HG03103 (cell line): ENCODE measurements at regions not wholly inside any gene's neighbourhood (a gene's known extent, or its start where the extent isn't known, plus 50 kb on each side); places are given as distances from the start of the nearest gene placed in this dataset.
"Not testable (repeated sequence)": the region's sequence is repeated elsewhere in the genome, so short reads cannot be mapped to it uniquely, and the experiment has no call there.

Experiments used
- ATAC-seq: cut with Tn5 transposase; IDR thresholded peaks from one replicate; pipeline ENCODE4 v1.9.1; 2021; ENCODE audit warnings: low read depth; ENCODE audit not compliant: unreplicated experiment

DNA sequence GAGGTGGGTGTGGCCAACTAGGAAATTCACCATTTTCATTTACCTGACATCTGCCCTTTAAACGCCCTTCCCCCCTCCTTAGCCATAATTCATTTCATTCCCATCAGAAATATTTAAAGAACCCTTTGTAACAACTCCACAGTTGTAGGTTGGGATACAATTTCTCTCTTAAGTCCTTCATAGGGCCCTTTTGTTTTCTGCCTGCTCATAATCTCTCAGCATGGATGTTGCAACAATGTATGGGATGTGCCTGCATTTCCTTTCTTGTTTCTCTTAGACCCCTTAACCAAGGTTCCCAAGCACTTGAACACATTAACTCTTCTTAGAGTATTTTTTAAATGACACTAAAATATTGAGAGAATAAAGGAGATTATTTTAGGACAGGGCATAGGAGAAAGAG lies 51.7 kb upstream of the MYO10 start:
- no peak for ATAC-seq

- ATAC-seq, result not testable (repeated sequence)
Measured at GRCh38 chr5:16990817-16991520, 54.9 kb upstream of the MYO10 start.

DNA sequence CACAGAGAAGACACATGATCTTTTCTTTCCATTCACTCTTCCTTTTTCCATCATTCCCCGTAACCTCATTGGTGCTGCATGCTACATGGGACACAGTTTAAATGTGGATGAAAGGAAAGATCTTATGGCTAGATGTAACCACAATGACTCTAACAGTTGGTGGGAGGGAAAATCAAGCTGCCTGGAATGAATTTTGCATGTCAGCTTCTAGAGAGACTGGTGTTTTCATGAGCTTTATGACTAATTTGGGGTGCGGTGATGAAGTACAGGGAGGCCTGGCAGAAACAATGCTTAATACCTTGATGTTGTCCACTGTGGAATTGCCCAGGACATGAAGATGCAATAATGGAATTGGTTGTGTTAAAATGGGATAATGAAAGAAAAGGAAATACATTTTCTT lies 55.9 kb upstream of the MYO10 start:
- no peak for ATAC-seq

DNA sequence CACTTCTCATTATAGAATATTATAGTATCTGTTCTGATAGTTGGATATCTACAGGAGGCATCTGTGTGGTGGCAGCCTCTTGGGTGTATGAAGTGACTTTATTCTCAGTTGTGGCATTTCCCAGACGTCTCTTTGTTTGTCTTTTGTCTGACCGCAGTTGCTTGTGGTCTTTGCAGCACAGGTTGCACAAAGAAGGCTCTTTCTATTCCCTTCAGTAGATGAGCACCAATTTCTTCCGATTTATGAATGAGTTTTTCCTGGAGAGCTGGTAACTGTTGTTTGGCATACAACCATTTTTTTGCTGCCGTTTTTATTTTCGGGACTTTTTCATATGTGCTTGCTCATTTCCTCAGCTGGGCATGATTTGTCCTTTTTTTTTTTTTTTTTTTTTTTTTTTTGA lies 56.4 kb upstream of the MYO10 start:
- no peak for ATAC-seq

DNA sequence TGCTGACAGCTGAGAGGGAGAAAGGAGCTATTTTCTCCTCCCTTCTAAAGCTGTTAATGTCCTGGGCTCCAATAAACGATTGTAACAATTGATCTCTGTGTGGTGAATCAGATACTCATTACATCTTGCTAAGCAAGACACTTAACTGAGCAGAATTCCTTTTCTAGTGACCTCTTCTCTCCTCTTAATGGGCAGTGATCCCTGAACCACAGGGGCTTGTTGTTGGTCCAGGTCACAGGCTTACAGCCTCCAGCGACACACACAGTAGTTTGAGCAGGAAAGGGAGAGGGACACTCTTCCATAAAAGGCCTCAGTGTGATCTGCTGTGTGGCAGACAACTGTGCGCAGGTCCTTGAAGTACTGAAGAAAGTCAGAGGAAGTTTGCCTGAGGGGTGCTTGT lies 58.5 kb upstream of the MYO10 start:
- no peak for ATAC-seq

GRCh38 chr5:16995372-16995771 lies 59.3 kb upstream of the MYO10 start:
- no peak for ATAC-seq

DNA sequence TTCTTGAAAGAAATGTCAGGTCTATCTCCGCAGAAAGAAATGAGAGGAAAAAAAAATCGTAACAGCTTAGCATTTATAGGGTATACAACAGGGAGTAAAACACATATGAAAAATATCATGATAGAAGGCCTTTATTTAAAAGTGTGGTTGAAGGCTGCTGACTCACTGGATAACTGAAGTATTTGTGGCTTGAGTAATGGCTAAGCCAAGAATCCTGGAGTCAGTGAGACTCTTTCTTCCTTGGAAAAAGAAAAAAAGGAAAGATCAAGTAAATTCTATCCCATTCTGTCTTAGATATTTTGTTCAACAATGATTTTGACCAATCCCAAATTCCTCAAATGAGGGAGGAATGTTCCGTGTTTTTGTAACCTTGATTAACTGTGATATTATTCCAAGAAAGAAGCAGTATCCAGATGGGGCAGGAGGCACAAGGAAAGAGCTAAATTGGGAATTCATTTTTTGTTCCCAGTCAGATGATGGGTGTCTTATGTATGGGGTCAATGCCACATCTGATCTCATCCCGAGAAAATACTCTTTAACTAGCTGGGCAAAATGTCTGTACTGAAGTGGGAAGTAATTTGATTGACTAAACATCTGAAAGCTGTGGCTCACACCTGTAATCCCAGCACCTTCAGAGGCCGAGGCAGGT lies 64.3 kb upstream of the MYO10 start:
- no peak for ATAC-seq

- ATAC-seq, result no peak
Measured at GRCh38 chr5:17001428-17001827, 65.3 kb upstream of the MYO10 start.

DNA sequence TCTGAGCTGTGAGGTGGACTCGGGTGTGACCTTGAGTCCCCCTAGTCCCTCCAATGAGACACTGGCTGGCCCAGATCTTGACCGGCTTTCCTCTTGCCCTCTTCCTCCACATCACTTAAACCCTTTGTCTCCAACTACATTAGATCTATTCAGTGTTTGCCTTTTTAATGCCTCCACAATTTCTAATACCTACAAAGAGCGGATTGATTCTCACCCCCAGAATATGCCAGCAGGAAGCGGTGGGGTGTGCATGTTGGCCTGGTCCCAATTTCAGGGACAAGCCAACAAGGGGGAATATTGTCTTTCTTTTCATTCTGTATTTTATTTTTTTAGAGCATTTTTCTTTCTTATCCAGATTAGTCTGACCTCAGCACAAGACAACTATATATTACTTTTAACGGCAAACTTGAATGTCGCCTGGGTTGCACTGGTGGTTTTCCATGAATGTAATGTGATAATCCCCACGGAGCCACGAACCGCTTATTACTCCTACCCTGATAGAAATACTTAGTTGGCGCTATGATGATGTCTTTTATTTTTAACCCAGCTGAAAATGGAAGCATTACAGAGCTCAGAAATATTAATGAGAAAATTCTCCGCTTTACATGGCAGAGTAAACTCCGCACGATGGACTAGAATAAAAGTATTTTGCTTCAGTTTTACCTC lies 68.5 kb upstream of the MYO10 start:
- ATAC-seq, result no peak

DNA sequence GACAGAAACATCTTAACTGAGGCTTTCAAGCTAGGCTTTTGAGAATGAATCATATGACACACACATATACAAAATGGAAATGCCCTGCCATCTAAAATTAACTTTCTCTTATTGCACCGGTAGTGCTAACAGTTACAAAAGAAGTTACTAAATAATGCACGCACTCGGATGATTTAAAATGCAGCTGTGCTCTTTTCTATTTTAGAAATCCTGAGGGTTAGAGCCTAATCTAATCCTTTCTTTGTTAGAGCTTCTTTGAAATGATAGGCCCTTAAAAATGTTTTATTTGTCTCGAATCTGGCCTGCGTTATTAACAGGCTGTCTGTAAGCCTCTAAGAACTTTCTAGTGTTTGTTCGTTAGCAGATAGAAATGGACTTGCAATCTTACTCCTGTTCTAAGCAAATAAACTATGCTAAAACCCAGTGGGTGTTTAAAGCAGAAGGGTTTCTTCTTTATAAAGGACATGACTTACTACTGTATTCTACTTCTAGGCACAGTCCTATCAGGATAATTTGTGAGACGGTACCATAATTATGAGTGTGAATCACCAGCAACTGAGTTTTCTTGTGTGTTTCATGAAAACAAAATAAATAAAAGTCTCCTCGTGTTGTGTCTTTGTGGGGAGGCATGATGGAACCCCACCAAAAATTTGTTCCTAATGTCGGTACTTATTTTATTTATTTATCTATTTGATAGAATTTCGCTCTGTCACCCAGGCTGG lies 69.2 kb upstream of the MYO10 start:
- ATAC-seq, result no peak

- ATAC-seq, result no peak
Measured at GRCh38 chr5:17012289-17012688, 76.2 kb upstream of the MYO10 start.

- ATAC-seq, result no peak
Measured at GRCh38 chr5:17014686-17015085, 78.6 kb upstream of the MYO10 start.

- ATAC-seq, result no peak
Measured at GRCh38 chr5:17018871-17019270, 82.8 kb upstream of the MYO10 start.

- ATAC-seq, result no peak
Measured at GRCh38 chr5:17019324-17019723, 83.2 kb upstream of the MYO10 start.

DNA sequence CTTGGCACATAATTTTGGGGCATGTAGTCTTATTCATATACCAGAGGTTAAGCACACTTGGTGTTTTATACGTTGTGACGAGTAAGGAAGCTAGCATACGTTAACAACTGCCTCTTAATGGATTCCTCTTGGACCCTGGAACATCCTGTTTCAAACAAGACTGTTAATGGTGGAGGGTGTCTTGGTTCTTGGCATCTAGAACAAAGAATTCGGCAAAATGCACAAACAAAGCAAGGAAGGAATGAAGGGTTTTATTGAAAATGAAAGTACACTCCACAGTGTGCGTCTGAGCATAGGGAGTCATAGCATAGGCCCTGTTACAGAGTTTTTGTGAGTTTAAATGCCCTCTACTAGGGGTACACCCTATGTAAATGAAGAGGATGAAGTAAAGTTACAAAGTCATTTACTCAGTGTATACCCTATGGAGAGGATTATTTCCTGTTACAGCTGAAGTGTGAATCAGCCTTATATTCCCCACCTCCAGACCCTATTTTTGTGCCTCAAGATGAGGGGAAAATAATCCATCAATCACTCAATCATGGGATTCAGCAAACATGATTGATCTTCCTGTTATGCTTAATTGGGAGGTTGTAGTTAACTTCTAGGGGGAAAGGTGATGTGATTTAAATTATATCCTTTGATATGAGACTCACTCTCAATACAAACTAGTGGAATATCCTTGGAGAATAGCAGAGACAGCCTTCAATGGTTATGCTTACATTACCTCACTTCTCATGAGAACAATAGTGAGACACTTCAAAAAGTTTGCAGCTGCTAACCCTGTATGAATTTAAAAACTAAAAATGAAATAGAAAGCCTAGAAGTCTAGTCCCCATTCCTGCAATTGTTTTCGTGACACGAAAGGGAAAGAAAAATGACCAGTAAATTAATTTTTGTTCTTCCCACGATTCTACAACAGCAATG lies 84.9 kb upstream of the MYO10 start:
- no peak for ATAC-seq

DNA sequence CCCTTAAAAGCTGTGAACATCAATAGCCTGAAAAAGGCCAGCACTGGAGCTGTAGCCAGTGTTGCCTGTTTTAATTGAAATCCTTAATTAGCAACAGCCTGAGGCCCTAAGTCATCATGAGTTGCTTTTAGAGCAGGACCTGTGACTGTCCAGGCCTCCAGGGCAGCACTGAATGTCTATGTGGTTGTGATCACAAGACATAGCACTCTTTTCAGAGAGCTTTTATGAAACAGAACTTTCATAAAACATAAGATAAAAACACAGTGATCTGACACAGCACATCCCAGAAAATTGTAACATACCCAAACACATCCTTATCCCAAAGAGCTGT lies 85.5 kb upstream of the MYO10 start:
- ATAC-seq, result no peak

- no peak for ATAC-seq
Measured at GRCh38 chr5:17022296-17022695, 86.2 kb upstream of the MYO10 start.

- ATAC-seq, result no peak
Measured at GRCh38 chr5:17024686-17025180, 88.6 kb upstream of the MYO10 start.

GRCh38 chr5:17031659-17032277 lies 95.7 kb upstream of the MYO10 start:
- ATAC-seq, result not testable (repeated sequence)
